ENCODE measurements at regions not wholly inside any gene's neighbourhood (a gene's known extent, or its start where the extent isn't known, plus 50 kb on each side); places are given as distances from the start of the nearest gene placed in this dataset.

GRCh38 chr1:34426325-34426896, 249.7 kb downstream of the C1orf94 start:
- no peak for DNase-seq (ENCODE audit: low spot score in 2 of 2)
- no peak for TF ChIP-seq CTCF (IDR thresholded peaks at IDR 0.05)
- no peak for TF ChIP-seq POLR2A (IDR thresholded peaks at IDR 0.05)
- no peak overlapping the region for H3K4me3 ChIP-seq (ENCODE audit: low read depth, poor library complexity, severe bottlenecking)
- intact Hi-C loops (cut with DNase I; ENCODE audit: low total_unique reads), result no loop called here

DNA sequence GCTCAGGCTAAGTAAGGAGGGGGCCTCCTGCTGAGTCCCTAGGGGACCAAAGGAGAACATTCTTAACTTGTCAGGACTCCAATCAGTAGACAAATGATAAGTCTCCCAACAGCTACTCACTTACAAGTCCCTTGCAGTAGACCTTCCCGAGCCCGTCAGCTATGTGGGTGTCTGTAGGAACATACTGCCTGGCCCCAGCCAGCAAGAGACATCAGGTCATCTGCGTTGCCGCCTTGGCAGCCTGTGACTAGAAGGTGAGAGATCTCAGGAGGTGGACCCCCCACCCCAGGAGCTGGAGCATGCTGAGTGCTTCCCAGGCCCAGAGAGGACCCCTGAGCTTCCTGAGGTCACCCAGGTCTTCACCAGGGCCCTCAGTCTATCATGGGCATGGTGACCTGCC, 250.5 kb downstream of the C1orf94 start:
- no peak for TF ChIP-seq POLR2A (IDR thresholded peaks at IDR 0.05)
- no peak for TF ChIP-seq CTCF (IDR thresholded peaks at IDR 0.05)
- WGBS, 2 donors, result 93 to 100% methylated on average over 3 to 4 of the region's 4 CpGs
- DNase-seq (ENCODE audit: low spot score in 2 of 2), result no peak
- no peak overlapping the region for H3K4me3 ChIP-seq (ENCODE audit: low read depth, poor library complexity, severe bottlenecking)
- intact Hi-C loops (cut with DNase I; ENCODE audit: low total_unique reads), result no loop called here

GRCh38 chr1:34433099-34433498, 256.4 kb downstream of the C1orf94 start:
- no peak for DNase-seq (ENCODE audit: low spot score in 2 of 2)
- H3K4me3 ChIP-seq (ENCODE audit: low read depth, poor library complexity, severe bottlenecking), result no peak overlapping the region
- TF ChIP-seq POLR2A (IDR thresholded peaks at IDR 0.05), result no peak
- WGBS, 2 donors, result 85 to 87% methylated on average over 5 of the region's 5 CpGs
- intact Hi-C loops (cut with DNase I; ENCODE audit: low total_unique reads), result no loop called here

DNA sequence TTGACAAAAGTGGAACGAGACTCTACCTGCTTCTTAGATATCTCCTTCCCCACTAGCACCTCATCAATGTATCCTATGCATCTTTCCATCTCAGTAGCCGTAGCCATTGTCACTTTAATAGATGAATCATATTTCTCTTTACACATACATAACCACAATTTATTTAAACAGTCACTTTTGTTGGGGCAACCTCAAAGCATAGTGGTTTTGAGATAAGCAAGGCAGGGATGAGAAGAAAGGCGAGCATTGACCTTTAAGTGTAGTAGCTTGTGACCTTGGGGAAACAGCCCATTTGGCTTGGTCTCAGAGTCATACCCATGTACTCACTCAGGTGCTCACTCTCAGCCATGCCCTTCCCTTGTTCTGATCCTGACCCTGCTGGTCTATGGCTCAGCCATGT, 260.1 kb downstream of the C1orf94 start:
- TF ChIP-seq POLR2A (IDR thresholded peaks at IDR 0.05) (no peak), CTCF (IDR thresholded peaks at IDR 0.05) (no peak)
- intact Hi-C loops (cut with DNase I; ENCODE audit: low total_unique reads), result no loop called here
- WGBS, 2 donors, result 73 to 84% methylated on average over 3 of the region's 3 CpGs
- H3K4me3 ChIP-seq (ENCODE audit: low read depth, poor library complexity, severe bottlenecking), result no peak overlapping the region
- no peak for DNase-seq (ENCODE audit: low spot score in 2 of 2)

GRCh38 chr1:34441259-34442069, 264.8 kb downstream of the C1orf94 start:
- TF ChIP-seq POLR2A (IDR thresholded peaks at IDR 0.05), result no peak
- no peak for TF ChIP-seq CTCF (IDR thresholded peaks at IDR 0.05)
- 43% methylated on average over 19 of the region's 19 CpGs for WGBS, 2 donors
- H3K4me3 ChIP-seq (ENCODE audit: low read depth, poor library complexity, severe bottlenecking), result no peak overlapping the region
- intact Hi-C loops (cut with DNase I; ENCODE audit: low total_unique reads), result no loop called here
- no peak for DNase-seq (ENCODE audit: low spot score in 2 of 2)

DNA sequence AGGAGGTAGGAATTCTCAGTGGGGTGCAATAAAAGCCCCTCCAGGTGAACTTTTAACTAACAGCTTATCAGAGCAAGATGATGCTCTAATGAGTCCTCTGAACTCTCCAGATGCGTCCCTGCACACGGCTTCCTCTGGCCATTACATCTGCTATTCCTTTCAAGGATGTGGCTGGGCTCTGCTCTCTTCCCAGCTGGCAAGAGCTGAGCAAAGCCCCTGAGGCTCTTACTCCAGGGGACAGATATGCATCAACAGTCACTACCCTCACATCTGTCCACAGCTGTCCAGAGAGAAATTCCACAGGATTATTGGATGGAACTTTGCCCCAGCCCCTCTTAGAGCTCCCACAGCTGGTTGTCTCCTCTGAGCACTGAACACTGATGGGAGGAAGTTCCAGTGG, 267.8 kb downstream of the C1orf94 start:
- WGBS, 2 donors, result 51 to 79% methylated on average over 2 of the region's 2 CpGs
- no peak overlapping the region for H3K4me3 ChIP-seq (ENCODE audit: low read depth, poor library complexity, severe bottlenecking)
- TF ChIP-seq POLR2A (IDR thresholded peaks at IDR 0.05) (no peak), CTCF (IDR thresholded peaks at IDR 0.05) (no peak)
- intact Hi-C loops (cut with DNase I; ENCODE audit: low total_unique reads), result no loop called here
- DNase-seq (ENCODE audit: low spot score in 2 of 2), result no peak

All from lower leg skin (tissue), 4 donors.